ENCODE measurements at regions not wholly inside any gene's neighbourhood (a gene's known extent, or its start where the extent isn't known, plus 50 kb on each side); places are given as distances from the start of the nearest gene placed in this dataset.

- no peak for TF ChIP-seq EZH2 (IDR thresholded peaks at IDR 0.05)
- TF ChIP-seq POLR2AphosphoS5 (IDR thresholded peaks at IDR 0.05; ENCODE audit: borderline replicate concordance, low read depth, low read length): no peak
- TF ChIP-seq FOXP2 (optimal IDR thresholded peaks at IDR 0.05; ENCODE audit: control extremely low read depth, extremely low read length, insufficient read depth): no peak
Observed at GRCh38 chr13:109401891-109402290, 384.5 kb downstream of the IRS2 start.

Data from SK-N-MC (cell line).